ENCODE measurements at regions not wholly inside any gene's neighbourhood (a gene's known extent, or its start where the extent isn't known, plus 50 kb on each side); places are given as distances from the start of the nearest gene placed in this dataset.
A peak's percentile ranks its signal among the peaks of the same experiment; 100 is the strongest.
"Not testable (repeated sequence)": the region's sequence is repeated elsewhere in the genome, so short reads cannot be mapped to it uniquely, and the experiment has no call there.

DNA sequence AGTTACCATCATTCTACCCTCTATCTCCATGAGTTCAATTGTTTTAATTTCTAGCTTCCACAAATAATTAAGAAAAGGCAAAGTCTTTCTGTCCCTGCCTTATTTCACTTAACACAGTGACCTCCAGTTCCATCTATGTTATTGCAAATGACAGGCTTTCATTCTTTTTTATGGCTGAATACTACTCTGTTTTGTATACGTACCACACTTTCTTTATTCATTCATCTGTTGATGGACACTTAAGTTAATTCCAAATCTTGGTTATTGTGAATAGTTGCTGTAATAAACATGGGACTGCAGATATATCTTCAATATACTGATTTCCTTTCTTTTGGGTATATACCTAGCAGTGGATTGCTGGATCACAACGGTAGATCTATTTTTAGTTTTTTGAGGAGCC, 314.1 kb downstream of the SV2B start:
- no peak for DNase-seq (ENCODE audit: low read depth)

DNA sequence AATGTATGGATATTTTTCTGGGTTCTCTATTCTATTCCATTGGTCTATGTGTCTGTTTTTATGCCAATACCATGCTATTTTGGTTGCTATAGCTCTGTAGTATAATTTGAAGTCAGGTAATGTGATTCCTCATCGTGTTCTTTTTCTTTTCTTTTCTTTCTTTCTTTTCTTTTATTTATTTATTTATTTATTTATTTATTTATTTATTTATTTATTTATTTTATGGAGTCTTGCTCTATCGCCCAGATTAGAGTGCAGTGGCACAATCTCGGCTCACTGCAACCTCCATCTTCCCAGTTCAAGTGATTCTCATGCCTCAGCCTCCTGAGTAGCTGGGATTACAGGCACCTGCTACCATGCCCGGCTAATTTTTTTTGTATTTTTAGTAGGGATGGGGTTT, 315.2 kb downstream of the SV2B start:
- DNase-seq (ENCODE audit: low read depth): not testable (repeated sequence)

DNA sequence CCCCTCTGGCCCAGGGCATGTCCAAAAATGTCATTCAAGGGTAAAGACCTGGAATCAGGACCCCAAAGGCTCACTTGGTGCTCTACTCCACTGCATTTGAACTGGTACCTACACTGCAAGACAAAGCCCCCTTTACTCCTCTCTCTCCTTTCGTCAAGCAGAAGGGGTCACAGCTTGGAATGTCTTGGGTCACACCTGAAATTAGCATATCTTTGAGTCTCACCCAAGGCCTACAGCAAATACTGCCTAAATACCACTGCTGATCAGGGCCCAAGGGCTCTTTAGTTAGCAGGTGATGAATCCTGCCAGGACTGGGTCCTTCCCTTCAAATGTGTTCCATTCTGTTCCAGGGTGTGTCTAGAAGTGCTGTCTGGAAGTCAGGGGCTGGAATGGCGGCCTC, 320.6 kb downstream of the SV2B start:
- DNase-seq (ENCODE audit: low read depth): no peak

DNA sequence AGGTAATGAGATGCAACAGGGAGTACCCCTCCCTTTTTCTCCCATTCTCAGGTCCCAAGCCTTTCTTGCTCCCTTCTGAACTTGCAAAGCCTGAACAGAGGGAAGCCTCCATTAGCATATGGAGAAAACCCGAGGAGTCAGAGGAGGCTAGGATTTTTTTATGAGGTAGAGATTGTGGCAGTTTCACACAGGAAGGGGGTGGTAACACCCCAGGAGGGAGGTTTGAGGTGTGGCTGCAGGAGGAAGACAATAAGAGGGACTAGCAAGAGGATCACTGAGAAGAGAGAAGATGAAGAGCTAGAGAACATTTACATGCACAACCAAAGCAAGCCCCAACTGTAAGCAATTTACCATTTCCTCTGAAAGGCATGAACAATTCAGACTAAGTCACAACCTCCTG, 322.7 kb downstream of the SV2B start:
- no peak for DNase-seq (ENCODE audit: low read depth)

DNA sequence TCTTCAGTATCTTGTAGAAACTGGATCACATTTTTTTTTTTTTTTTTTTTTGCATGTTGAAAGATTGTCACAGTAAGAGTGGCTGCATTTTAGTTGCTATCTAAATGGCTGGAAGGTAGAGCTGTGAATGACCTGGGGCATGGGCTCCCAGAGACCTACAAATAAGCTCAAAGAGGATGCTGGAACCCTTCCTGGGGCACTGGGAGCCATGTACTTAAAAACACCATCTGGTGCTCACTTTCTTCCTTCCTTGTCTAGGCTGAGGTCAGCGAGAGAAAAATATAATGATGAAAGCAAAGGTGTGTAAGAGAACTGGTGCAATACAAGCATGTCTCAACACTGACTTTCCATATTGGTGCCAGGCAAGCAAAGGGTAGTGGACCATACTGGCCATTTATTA, 323.9 kb downstream of the SV2B start:
- DNase-seq (ENCODE audit: low read depth): no peak

DNA sequence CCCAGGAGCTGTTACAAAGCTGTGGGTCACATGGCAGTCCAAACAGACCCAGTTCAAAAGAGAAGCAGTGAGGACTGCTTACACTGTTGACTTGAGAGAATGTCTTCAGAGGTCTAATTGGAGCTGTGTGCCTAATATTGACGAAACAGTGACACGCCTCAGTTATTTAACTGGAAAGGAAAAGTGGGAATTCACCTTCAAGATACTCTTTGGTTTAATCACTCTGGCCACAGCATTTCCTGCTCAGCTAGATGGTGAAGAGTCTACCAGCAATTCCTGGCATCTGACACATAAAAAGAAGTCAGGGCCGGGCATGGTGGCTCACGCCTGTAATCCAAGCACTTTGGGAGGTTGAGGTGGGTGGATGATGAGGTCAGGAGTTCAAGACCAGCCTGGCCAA, 326.4 kb downstream of the SV2B start:
- DNase-seq (ENCODE audit: low read depth): no peak

DNA sequence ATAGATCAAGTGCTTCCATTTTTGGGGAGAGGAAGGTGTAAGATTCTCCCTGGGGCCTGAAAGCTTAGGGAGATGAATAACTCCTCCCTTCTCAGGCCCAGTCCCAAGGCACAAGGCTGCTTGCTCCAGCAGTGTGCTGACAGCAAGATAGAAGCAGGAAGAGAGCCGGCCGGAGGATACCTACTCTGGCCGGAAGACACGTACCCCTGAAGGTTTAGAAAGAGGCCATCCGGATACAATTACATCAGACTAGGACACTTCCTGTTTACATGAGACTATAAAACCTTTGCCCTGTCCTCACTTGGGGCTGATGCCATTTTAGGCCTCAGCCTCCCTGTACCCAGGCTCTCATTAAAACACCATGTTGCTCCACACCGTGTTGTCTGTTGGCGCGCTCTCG, 329.9 kb downstream of the SV2B start:
- DNase-seq (ENCODE audit: low read depth): no peak

DNA sequence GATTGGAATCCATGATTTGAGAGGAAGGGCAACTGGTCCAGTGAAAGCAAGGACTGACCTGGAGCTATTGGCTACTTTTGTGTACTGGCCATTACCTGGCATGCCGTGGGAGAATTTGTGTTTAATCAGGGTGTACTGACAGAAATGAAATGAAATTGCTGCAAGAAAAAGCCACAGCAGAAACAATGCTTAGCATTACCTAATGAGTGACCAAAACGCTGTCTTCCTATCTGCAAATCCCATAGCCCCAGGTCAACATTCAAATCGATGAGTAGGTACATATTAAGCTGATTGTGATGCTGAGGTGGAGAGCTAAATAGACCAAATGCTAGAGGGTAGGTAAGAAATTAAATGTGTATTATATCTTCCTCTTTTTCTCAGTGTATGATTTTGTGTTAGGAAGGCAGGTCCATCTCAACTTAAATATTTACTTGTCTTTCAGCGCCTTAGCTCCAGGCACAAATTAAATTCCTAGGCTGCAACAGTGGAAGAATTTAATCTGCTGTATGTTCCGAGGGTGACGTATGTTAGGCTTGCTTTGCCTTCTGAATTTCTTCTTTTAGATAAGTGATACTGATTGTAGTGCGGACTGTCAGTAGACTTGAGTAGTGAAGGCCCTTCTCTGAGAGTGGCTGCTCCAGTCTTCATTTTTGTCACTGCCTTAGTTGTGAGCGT, 331.1 kb downstream of the SV2B start:
- no peak for DNase-seq (ENCODE audit: low read depth)

DNA sequence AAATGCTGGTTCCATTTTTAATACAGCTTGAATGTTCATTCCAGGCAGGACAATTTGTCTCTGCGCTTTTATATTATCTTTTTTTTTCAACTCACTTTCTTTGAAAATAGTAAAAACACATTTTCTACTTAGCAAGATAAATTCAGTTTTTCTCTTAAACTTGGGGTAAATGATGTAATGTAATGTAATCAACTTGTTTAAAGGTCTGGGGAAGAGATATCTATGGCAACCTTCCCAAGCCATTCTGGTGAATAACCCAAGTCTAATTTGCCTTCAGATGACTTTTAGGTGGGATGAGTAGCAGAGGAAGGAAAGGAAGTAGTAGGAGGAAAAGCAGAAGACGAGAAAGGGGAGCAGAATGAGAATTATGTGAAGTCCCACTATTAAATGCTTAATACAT, 335.1 kb downstream of the SV2B start:
- no peak for DNase-seq (ENCODE audit: low read depth)

DNA sequence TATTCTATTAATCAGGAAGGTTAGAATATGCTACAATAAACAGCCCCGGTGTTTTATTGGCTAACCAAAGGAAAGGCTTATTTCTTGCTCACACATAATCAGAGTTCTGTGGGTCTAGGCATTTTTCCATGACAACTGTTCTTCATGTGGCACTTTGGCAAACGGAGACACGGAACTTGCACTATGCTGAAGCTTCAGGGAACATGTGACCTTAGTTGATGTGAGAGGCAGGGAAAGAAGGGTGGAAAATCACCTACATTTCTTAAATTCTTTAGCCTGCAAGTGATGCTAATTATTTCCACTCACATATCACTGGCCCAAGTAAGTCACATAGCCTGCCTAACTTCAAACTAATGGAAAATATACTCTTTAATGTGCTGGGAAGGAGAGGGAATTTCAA, 344.6 kb downstream of the SV2B start:
- no peak for DNase-seq (ENCODE audit: low read depth)

DNA sequence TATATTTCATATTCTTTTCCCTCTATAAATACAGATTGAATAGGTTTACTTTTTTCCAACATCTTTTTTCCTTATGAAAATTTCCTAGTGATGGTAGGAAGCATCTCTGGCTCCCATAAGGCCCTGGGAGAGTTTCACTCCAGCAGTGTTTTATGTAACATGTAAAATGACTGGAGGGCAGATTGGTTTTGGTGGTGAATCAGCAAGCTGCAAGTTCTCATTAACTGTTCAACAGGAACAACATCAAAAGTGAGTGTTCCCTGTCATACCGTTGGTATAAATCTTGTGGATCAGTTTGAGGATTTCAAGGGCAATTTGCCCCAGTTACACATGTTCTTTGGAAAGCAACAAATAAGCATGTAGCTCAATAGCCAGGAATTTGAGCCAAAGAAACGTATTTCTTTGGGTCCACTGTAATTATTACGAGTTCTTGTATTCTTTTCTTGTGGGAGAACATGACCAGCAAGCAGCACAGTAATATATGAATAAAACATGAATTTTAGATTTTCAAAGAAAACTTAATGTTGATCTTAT, 345.7 kb downstream of the SV2B start:
- no peak for DNase-seq (ENCODE audit: low read depth)

DNA sequence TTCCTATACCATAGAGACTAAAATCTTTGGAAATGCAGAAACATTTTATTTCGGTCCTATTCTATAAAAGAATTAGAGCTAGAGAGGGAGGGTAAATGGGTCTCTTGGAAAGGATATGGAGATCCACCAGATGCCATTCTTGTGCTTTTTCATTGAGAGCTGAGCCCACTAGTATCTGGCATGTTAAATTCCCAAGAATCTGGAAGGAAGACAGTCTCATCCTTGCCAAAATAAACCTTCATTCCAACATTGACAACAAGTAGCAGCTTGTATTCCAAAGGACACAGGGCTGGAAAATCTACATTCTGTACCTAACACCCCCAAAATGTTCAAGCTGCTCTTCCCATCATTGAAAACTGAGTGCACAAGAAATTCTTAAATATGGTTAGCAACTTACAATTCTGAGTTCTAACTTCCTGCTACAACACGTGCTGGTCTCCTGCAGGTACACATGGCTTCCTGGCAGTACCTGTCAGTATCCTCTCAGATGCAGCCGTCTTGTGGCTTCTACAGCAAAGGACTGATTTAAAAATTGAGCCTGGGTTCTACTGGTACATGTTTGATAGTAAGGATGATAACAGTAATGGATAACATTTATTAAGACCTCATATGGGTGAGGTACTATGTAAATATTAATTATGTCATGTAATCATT, 348.1 kb downstream of the SV2B start:
- no peak for DNase-seq (ENCODE audit: low read depth)

DNA sequence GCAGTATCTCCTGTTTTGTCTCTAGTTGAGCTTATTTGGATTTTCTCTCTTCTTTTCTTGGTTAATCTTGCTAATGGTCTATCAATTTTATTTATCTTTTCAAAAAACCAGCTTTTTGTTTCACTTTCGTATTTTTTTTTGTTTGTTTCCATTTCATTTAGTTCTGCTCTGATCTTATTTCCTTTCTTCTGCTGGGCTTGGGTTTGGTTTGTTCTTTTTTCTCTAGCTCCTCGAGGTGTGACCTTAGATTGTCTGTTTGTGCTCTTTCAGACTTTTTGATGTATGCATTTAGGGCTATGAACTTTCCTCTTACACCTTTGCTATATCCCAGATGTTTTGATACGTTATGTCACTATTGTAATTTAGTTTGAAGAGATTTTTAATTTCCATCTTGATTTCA, 353.3 kb downstream of the SV2B start:
- DNase-seq (ENCODE audit: low read depth): not testable (repeated sequence)

DNA sequence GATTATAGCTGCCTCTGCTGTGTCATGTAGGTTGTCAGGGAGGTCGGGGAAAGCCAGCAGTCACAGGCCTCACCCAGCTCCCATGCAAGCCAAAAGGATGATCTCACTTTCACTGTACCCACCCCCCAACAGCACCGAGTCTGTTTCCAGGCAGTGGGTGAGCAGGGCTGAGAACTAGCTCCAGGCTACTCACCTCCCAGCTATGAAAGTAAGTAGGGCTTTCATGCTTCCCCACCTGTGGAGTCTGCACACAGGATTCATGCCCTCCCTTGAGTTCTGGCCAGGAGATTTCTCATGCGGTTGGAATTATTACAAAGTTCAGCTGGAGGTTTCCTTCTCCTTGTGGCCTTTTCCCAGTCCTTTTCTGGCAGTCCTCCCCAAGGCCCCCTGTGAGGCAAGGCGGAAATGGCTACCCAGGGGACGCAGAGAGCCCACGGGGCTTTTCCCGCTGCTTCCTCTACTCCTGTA, 356.2 kb downstream of the SV2B start:
- DNase-seq (ENCODE audit: low read depth): no peak

DNA sequence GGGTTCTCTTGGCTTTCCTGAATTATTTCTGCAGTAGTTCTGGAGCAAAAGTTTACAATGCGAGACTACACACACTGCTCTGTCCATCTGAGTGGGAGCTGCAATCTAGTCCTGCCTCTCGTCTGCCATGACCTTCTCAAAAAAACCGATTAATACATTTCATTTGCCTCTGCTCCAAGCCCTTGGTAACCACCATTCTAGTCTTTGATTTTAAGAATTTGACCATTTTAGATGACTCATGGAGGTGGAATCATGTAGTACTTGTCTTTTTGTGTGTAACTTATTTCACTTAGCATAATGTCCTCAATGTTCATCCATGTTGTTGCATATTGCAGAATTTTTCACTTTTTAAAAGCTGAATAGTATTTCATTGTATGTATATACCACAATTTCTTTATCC, 356.9 kb downstream of the SV2B start:
- DNase-seq (ENCODE audit: low read depth): no peak

DNA sequence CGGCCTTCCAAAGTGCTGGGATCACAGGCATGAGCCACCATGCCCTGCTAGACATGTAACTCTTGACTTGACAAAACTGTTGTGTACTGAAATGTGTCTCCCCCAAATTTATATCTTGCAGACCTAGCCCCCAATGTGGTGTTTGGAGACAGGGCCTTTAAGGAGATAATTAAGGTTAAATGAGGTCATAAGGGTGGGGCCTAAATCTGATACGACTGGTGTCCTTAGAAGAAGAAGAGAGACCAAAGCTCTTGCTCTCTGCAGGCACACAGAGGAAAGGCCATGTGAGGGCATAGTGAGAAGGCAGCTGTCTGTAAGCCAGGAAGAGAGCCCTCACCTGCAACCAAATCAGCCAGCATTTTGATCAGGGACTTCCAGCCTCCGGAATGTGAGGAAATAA, 361.3 kb downstream of the SV2B start:
- DNase-seq (ENCODE audit: low read depth): no peak

DNA sequence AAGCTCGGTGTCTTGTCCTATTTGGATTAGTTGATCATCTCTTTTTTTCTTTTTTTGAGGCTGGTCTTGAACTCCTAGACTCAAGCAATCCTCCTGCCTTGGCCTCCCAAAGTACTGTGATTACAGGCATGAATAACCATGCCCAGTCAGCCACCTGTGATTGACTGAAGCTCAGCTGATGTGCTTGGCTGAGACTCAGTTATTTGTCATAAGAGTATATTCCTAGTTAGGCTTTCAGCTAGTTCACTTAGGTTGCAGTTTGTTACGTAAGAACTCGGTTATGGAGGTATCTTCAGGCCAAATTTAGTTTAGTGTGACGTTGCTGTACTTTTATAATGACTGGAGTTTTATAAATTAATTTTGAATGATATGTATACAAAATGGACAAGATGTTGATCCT, 365.0 kb downstream of the SV2B start:
- DNase-seq (ENCODE audit: low read depth): no peak

DNA sequence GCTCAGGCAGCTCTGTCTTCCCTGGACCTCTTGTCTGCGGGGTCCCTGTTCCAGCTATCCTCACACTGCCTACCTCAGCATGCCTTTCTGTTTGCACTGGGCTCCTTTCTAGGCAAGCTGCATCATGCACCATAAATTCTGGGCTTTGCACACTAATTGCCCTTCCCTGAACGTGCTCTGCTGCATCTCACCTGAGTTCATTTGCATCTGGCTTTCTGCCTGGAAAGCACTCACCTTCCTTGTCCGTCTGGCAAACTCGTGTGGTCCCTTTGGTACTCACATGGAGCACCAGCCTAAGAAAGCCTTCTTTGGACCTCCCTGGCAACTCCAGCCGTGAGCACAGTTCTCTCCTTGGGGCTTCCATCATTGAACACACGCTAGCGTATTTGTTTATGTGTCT, 365.6 kb downstream of the SV2B start:
- DNase-seq (ENCODE audit: low read depth): no peak

DNA sequence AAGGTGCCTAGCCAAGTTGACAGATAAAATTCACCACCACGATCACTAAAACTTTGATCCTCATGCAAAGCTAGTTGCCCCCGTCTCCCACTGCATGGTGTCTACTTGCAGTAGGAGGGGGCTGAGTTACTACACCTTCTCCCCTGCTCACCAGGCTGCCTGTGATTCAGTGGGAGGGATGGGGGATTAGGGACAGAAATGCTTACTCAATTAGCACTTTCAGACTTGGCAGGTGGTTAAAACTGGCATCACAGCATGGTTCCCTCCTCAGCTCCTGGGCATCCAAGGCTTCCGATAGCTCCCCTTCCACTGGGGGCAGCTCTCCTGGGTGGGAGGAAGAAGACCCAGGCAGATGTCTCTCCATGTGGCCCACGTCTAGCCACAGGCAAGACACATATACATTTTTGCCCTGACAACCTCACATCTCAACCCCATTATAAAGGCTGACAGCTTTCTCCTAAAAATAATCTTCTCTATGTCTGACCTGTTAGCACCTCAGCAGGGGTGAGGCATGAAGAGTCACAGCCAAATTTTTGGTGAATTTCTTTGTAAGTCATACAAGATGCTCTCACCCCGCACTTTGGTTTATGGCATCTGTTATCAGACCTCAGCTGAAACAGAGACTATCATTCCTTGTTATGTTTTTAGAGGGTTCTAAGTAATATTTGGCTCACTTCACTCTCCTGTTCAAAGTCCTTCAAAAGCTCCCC, 369.0 kb downstream of the SV2B start:
- no peak for DNase-seq (ENCODE audit: low read depth)

DNA sequence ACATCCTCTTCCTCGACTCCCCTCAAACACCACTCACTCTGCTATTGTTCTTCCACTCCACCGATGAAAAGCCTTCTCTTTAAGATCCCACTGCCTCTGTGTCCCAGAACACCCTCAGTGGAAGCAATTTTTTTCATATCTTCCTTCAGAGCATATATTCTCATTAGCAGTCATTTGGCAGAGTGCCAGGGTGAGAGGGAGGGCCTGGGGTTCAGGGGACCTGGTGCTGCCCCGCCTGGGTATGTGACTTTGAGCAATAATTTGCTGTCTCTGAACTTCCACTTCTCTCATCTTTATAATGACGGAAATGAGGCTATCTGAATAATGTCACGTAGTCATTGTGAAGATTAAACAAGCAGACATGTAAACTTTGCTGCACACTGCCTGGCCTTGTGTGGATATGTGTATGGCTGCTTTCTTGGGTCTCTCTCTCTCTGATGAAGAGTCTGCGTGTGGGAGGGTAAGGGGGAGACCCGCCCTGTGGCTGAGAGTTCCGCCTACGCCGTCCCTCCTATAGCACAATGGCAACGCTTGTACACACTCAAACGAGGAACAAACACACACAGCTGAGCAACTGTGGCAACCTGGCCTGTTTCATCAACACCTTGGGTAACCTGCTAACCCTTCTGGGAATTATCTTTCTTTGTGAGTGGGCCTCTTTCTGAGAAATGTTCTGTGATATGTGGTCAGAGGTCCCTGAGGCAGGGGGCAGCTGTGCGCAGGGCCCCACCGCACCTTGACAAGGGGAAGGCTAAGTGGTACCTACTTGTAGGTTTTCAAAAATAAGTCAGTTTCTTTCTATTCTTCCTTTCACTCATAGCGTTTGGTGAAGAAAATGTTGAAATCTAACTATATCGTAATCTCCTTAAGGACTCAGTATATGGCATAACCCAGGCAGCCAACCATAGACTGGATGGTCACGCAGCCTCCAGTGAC, 369.8 kb downstream of the SV2B start:
- peak; percentile 42 for DNase-seq (ENCODE audit: low read depth)

DNA sequence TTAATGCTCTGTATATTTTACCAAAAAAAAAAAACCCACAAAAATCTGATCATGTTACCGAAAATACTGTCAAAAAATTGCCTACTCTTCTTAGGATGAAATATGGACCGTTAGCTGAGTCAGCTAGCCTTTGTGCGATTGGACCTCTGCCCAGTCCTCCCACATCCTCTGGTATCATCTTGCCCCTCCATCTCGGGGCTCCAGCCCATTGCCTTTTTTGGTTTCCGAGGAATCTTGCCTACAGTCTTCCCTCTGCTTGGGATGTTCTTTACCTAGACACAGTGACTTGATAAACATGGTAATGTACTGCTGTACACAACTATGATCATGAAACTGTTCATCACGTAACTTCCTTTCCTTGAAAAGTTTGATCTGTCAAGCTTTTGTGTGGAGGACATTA, 371.4 kb downstream of the SV2B start:
- DNase-seq (ENCODE audit: low read depth): no peak

DNA sequence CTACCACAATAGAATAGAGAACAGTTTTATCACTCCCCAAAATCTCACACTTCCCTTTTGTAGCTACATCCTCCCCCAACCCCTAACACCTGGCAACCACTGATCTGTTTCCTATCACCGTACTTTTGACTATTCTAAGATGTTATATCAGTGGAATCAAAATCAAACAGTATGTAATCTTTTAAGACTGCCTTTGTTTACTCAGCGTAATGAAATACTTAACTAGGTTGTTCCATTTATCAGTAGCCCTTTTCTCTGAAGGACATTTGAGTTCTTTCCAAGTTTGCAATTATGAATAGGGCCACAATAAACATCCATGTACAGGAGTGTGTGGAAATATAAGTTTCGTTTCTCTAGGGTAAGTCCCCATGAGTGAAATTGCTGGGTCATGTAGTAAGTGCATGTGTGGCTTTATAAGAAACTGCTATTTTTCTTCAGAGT, 372.3 kb downstream of the SV2B start:
- no peak for DNase-seq (ENCODE audit: low read depth)
